A673 (cell line): ENCODE measurements at regions not wholly inside any gene's neighbourhood (a gene's known extent, or its start where the extent isn't known, plus 50 kb on each side); places are given as distances from the start of the nearest gene placed in this dataset.
"Not testable (repeated sequence)": the region's sequence is repeated elsewhere in the genome, so short reads cannot be mapped to it uniquely, and the experiment has no call there.

ENCODE experiments used
- BruUV-seq: library from RNA; stranded (reverse); fragments of 400-500 nt; replicated peaks from 2 replicates; lab custom pipeline; 2021; lab: Mats Ljungman, UMichigan
- CTCF ChIA-PET: fragments of 300-600 bp; sonication (Branson Sonifier 250); formaldehyde crosslinking; loops from one replicate; lab custom pipeline; 2022; ENCODE audit warnings: antibody characterized with exemption; lab: Charles Lee
- POLR2A ChIA-PET: fragments of 300-600 bp; sonication (Branson Sonifier 250); formaldehyde crosslinking; loops from one replicate; lab custom pipeline; 2022; ENCODE audit warnings: antibody characterized with exemption; ENCODE audit not compliant: low non-redundant PET; lab: Charles Lee
- DNase-seq: peaks from one replicate; pipeline ENCODE4 v3.0.0-alpha.2; 2015; ENCODE audit warnings: low spot score
- H3K27ac ChIP-seq: fragments of 200-600 bp; sonication (generic); 2 replicates; pipeline ENCODE4 v1.5.1; 2016; ENCODE audit warnings: mixed run types, low read depth, mild to moderate bottlenecking, mixed read lengths, antibody characterized with exemption, low read length; ENCODE audit not compliant: poor library complexity, severe bottlenecking
- H3K27me3 ChIP-seq: fragments of 200-600 bp; sonication (generic); replicated peaks from 2 replicates; pipeline ENCODE4 v1.6.1; 2017; ENCODE audit warnings: mixed run types, low read depth, mild to moderate bottlenecking, mixed read lengths, antibody characterized with exemption, low read length; ENCODE audit not compliant: insufficient read depth, poor library complexity
- H3K36me3 ChIP-seq: fragments of 200-600 bp; sonication (generic); 2 replicates; pipeline ENCODE4 v1.6.1; 2016; ENCODE audit warnings: mixed run types, mild to moderate bottlenecking, mixed read lengths, antibody characterized with exemption, low read length; ENCODE audit not compliant: insufficient read depth, poor library complexity, severe bottlenecking
- H3K4me1 ChIP-seq: fragments of 200-600 bp; sonication (generic); 2 replicates; pipeline ENCODE4 v1.6.1; 2017; ENCODE audit warnings: mixed run types, mild to moderate bottlenecking, mixed read lengths, antibody characterized with exemption, low read length; ENCODE audit not compliant: insufficient read depth, poor library complexity, severe bottlenecking
- H3K4me3 ChIP-seq: fragments of 200-600 bp; sonication (generic); 2 replicates; pipeline ENCODE4 v1.5.1; 2016; ENCODE audit warnings: low read depth, mixed run types, mild to moderate bottlenecking, mixed read lengths, low read length; ENCODE audit not compliant: poor library complexity, severe bottlenecking
- H3K9me3 ChIP-seq: fragments of 200-600 bp; sonication (generic); 2 replicates; pipeline ENCODE4 v1.6.1; 2016; ENCODE audit warnings: mixed run types, low read depth, mild to moderate bottlenecking, mixed read lengths, antibody characterized with exemption, low read length; ENCODE audit not compliant: poor library complexity, severe bottlenecking
- EZH2 ChIP-seq: fragments of 200-600 bp; sonication (generic); IDR thresholded peaks from 2 replicates; pipeline ENCODE4 v1.6.1; 2017; ENCODE audit warnings: borderline replicate concordance, low read depth, mild to moderate bottlenecking, mixed read lengths, antibody characterized with exemption, low read length; ENCODE audit not compliant: poor library complexity, severe bottlenecking
- intact Hi-C: fragments of 100-400 bp; cut with micrococcal nuclease; formaldehyde crosslinking; loops from one replicate; pipeline ENCODE4 v1.10.0; 2022; ENCODE audit not compliant: unreplicated experiment
- TF ChIP-seq, protein P1 (sequence below): fragments of 300-800, 200-600 bp; sonication (generic); conservative IDR thresholded peaks from 2 replicates; pipeline ENCODE4 v1.5.1; 2017; ENCODE audit warnings: low read depth, mild to moderate bottlenecking, antibody characterized with exemption, low read length, moderate library complexity, mixed read lengths

- no peaks in the 10 kb centered on the region for H3K36me3 ChIP-seq
- CTCF ChIA-PET, result no interaction called here
- no peak overlapping the region for H3K4me3 ChIP-seq
- BruUV-seq, result no TSS peak
- no peak for DNase-seq
- intact Hi-C loops, result no loop called here
- H3K27me3 ChIP-seq, result peaks cover 4% of the 10 kb centered on the region
- POLR2A ChIA-PET, result no interaction called here
- no peak overlapping the region for H3K27ac ChIP-seq
- no peak for TF ChIP-seq EZH2
- H3K9me3 ChIP-seq, result no peaks in the 10 kb centered on the region
- H3K4me1 ChIP-seq, result no peaks in the 10 kb centered on the region
Observed at GRCh38 chr11:123338997-123339752, 90.9 kb upstream of the GRAMD1B start.

DNA sequence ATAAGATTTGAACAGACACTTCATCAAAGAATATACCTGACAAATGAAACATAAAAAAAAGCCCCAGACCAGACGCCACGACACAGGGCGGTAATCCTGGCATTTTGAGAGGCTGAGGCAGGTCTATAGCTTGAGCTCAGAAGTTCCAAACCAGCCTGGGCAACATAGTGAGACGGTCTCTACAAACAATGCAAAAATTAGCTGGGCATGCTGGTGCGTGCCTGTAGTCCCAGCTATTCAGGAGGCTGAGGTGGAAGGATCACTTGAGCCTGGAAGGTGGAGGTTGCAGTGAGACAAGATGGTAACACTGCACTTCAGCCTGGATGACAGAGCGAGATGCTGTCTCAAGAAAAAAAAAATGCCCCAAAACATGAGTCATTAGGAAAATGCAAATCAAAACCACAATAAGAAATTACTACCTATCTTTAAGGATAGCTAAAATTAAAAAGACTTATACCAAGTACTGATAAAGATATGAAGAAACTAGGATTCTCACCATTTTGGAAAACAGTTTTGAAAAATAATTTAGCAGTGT, 91.7 kb upstream of the GRAMD1B start:
- Histone ChIP-seq H3K9me3 (no peaks in the 10 kb centered on the region), H3K27ac (no peak overlapping the region), H3K4me3 (no peak overlapping the region), H3K36me3 (no peaks in the 10 kb centered on the region), H3K4me1 (no peaks in the 10 kb centered on the region), H3K27me3 (peaks cover 4% of the 10 kb centered on the region)
- no TSS peak for BruUV-seq
- TF ChIP-seq, protein P1, sequence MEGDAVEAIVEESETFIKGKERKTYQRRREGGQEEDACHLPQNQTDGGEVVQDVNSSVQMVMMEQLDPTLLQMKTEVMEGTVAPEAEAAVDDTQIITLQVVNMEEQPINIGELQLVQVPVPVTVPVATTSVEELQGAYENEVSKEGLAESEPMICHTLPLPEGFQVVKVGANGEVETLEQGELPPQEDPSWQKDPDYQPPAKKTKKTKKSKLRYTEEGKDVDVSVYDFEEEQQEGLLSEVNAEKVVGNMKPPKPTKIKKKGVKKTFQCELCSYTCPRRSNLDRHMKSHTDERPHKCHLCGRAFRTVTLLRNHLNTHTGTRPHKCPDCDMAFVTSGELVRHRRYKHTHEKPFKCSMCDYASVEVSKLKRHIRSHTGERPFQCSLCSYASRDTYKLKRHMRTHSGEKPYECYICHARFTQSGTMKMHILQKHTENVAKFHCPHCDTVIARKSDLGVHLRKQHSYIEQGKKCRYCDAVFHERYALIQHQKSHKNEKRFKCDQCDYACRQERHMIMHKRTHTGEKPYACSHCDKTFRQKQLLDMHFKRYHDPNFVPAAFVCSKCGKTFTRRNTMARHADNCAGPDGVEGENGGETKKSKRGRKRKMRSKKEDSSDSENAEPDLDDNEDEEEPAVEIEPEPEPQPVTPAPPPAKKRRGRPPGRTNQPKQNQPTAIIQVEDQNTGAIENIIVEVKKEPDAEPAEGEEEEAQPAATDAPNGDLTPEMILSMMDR, result no peak
- TF ChIP-seq EZH2, result no peak
- ChIA-PET CTCF (no interaction called here), POLR2A (no interaction called here)
- no peak for DNase-seq
- intact Hi-C loops, result no loop called here

DNA sequence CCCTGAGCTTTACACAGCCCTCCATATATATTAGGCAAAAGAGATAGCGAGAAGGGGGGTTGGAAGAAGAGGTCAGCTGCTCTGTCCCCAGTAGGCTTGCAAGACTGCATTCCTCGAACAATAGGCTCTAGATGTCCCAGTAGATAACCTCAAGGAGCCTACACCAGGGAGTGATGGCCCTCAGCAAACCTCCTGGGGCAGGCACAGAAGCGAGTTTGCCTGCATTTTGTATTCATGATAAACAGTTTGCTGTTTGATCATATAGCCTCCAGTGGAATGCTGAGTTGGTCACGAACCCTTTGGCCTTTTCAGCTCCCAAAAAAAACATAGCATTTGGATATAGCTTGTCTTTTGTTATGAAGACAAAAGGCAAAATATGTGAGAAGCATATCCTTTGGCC, 95.1 kb upstream of the GRAMD1B start:
- H3K9me3 ChIP-seq, result no peaks in the 10 kb centered on the region
- H3K4me3 ChIP-seq, result no peak overlapping the region
- no peaks in the 10 kb centered on the region for H3K36me3 ChIP-seq
- peaks cover 18% of the 10 kb centered on the region for H3K4me1 ChIP-seq
- no peak for TF ChIP-seq EZH2
- TF ChIP-seq, protein P1, result no peak
- ChIA-PET CTCF (no interaction called here), POLR2A (no interaction called here)
- no TSS peak for BruUV-seq
- no peak for DNase-seq
- H3K27ac ChIP-seq, result no peak overlapping the region
- H3K27me3 ChIP-seq, result peaks cover 4% of the 10 kb centered on the region
- intact Hi-C loops, result no loop called here

- CTCF ChIA-PET, POLR2A ChIA-PET, H3K9me3 ChIP-seq, H3K27me3 ChIP-seq, intact Hi-C loops, H3K36me3 ChIP-seq, BruUV-seq, H3K27ac ChIP-seq, DNase-seq, H3K4me3 ChIP-seq: not testable (repeated sequence)
- peaks cover 22% of the 10 kb centered on the region for H3K4me1 ChIP-seq
Observed at GRCh38 chr11:123332577-123332976, 97.5 kb upstream of the GRAMD1B start.
